Prostate gland (tissue), 2 donors: ENCODE measurements at regions not wholly inside any gene's neighbourhood (a gene's known extent, or its start where the extent isn't known, plus 50 kb on each side); places are given as distances from the start of the nearest gene placed in this dataset.

ENCODE experiments used
- DNase-seq: peaks from one replicate; pipeline ENCODE4 v3.0.0-alpha.2; 2019; ENCODE audit warnings: low spot score
- H3K27ac ChIP-seq, 2 donors: fragments of 200-600 bp; sonication (generic); 2 replicates each; pipeline ENCODE4 v1.5.1; 2017 to 2019
- H3K27me3 ChIP-seq: fragments of 200-600 bp; sonication (generic); replicated peaks from 2 replicates; pipeline ENCODE4 v1.5.1; 2019; ENCODE audit not compliant: insufficient read depth
- H3K36me3 ChIP-seq, 2 donors: fragments of 200-600 bp; sonication (generic); 1 replicate in 1 of 2; 2 replicates in 1 of 2; pipeline versions ENCODE4 v1.5.1 to v1.8.1; 2017 to 2019
- H3K4me1 ChIP-seq: fragments of 200-600 bp; sonication (generic); replicated peaks from 2 replicates; pipeline ENCODE4 v1.5.1; 2019
- H3K4me3 ChIP-seq, 2 donors: fragments of 200-600 bp; sonication (generic); 2 replicates each; pipeline ENCODE4 v1.5.1; 2017 to 2019
- H3K9me3 ChIP-seq: fragments of 200-600 bp; sonication (generic); 2 replicates; pipeline ENCODE4 v1.5.1; 2017
- POLR2A ChIP-seq: fragments of 450-650 bp; IDR thresholded peaks from one replicate; pipeline ENCODE4 v1.6.1; 2016; ENCODE audit warnings: antibody characterized with exemption, mild to moderate bottlenecking
- POLR2AphosphoS5 ChIP-seq: sonication (generic); formaldehyde crosslinking; IDR thresholded peaks from one replicate; pipeline ENCODE4 v1.6.1; 2017; ENCODE audit warnings: antibody characterized with exemption
- WGBS: methylation state at CpG from one replicate; pipeline ENCODE4 v1.1.5; 2018; 5-methylcytosine and 5-hydroxymethylcytosine counted together
- intact Hi-C: fragments of 100-400 bp; cut with DNase I; formaldehyde crosslinking; loops from one replicate; pipeline ENCODE4 v1.14.2; 2022
- TF ChIP-seq, protein P1 (sequence below), 4 experiments: fragments of 200-600 bp in 2 of 4; fragments of 450-650 bp in 2 of 4; sonication (generic) in 2 of 4; IDR thresholded peaks; 1 replicate in 3 of 4; 2 replicates in 1 of 4; pipeline ENCODE4 v1.5.1; 2016 to 2019; ENCODE audit warnings: antibody characterized with exemption in 4 of 4, mild to moderate bottlenecking in 2 of 4, moderate library complexity in 2 of 4

DNA sequence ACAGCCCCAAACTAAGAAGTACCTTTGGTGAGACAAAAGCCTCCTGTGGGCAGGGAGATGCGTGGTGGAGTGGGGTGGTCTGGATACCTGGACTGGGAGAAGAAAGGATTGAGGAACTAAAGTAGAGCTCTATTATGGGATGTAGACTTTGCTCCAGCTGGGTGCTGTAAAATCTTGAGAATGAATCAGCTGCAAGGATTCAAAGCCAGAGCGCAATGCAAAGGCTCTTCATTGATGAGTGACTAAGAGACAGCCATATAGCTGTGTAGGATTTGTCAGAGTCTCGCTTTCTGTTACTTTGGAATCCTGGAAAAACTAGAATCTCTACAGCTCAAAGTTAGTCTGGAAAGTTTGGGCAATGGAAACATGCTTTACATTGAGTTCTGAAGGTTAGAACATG is 159.9 kb downstream of the TAF11L14 start:
- intact Hi-C loops, result no loop called here
- Histone ChIP-seq H3K4me3 (no peak overlapping the region), H3K36me3 (no peaks in the 10 kb centered on the region), H3K4me1 (no peaks in the 10 kb centered on the region), H3K27ac (no peak overlapping the region), H3K9me3 (no peaks in the 10 kb centered on the region), H3K27me3 (no peaks in the 10 kb centered on the region)
- WGBS, result 94% methylated on average over 3 of the region's 3 CpGs
- DNase-seq, result no peak
- TF ChIP-seq, protein P1, sequence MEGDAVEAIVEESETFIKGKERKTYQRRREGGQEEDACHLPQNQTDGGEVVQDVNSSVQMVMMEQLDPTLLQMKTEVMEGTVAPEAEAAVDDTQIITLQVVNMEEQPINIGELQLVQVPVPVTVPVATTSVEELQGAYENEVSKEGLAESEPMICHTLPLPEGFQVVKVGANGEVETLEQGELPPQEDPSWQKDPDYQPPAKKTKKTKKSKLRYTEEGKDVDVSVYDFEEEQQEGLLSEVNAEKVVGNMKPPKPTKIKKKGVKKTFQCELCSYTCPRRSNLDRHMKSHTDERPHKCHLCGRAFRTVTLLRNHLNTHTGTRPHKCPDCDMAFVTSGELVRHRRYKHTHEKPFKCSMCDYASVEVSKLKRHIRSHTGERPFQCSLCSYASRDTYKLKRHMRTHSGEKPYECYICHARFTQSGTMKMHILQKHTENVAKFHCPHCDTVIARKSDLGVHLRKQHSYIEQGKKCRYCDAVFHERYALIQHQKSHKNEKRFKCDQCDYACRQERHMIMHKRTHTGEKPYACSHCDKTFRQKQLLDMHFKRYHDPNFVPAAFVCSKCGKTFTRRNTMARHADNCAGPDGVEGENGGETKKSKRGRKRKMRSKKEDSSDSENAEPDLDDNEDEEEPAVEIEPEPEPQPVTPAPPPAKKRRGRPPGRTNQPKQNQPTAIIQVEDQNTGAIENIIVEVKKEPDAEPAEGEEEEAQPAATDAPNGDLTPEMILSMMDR (IDR thresholded peaks at IDR 0.05), result no peak
- TF ChIP-seq POLR2A, result no peak
- TF ChIP-seq POLR2AphosphoS5, result no peak

DNA sequence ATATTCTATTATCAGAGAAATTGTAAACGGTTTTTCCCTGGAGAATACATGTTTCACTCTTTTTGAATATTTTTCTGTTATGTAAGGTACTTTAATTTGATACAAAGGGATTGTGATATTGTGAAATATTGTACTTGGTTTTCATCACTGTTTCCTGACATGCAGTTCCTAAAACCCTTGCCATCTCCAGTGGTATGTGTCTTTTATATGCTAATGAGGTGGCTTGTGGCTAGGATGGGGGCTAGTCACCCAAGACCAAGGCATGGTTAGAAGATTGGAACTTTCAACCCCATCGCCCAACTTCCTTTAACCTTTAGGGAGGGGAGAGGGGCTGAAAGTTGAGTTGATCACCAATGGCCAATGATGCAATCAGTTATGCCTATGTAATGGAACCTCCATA is 160.6 kb downstream of the TAF11L14 start:
- no peak overlapping the region for H3K27ac ChIP-seq
- H3K27me3 ChIP-seq, result no peaks in the 10 kb centered on the region
- no peaks in the 10 kb centered on the region for H3K4me1 ChIP-seq
- H3K36me3 ChIP-seq, result no peaks in the 10 kb centered on the region
- 73% methylated on average over 2 of the region's 2 CpGs for WGBS
- H3K4me3 ChIP-seq, result no peak overlapping the region
- no peaks in the 10 kb centered on the region for H3K9me3 ChIP-seq
- intact Hi-C loops, result no loop called here
- DNase-seq, result no peak
- no peak for TF ChIP-seq POLR2AphosphoS5
- TF ChIP-seq POLR2A, result no peak
- TF ChIP-seq, protein P1 (IDR thresholded peaks at IDR 0.05), result no peak

DNA sequence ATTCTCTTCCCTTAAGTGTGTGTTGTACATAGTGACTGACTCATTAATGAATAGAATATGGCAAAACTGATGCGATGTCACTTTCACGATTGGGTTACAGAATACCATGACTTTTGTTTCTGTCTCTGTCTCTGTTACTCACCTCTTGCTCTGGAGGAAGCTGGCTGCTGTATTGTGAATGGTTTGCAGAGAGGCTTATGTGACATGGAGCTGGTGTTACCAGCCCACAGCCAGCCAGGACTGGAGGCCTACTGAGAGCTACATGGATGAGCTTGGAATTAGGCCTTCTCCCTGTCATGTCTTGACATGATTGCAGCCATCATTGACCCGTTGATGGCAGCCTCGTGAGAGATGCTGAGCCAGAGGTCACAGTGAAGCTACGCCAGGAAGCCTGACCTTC is 161.9 kb downstream of the TAF11L14 start:
- Histone ChIP-seq H3K4me1 (no peaks in the 10 kb centered on the region), H3K27me3 (no peaks in the 10 kb centered on the region), H3K9me3 (no peaks in the 10 kb centered on the region), H3K36me3 (no peaks in the 10 kb centered on the region), H3K4me3 (no peak overlapping the region), H3K27ac (no peak overlapping the region)
- 64% methylated on average over 5 of the region's 5 CpGs for WGBS
- TF ChIP-seq, protein P1 (IDR thresholded peaks at IDR 0.05), result no peak
- TF ChIP-seq POLR2AphosphoS5, result no peak
- no peak for TF ChIP-seq POLR2A
- intact Hi-C loops, result no loop called here
- no peak for DNase-seq

DNA sequence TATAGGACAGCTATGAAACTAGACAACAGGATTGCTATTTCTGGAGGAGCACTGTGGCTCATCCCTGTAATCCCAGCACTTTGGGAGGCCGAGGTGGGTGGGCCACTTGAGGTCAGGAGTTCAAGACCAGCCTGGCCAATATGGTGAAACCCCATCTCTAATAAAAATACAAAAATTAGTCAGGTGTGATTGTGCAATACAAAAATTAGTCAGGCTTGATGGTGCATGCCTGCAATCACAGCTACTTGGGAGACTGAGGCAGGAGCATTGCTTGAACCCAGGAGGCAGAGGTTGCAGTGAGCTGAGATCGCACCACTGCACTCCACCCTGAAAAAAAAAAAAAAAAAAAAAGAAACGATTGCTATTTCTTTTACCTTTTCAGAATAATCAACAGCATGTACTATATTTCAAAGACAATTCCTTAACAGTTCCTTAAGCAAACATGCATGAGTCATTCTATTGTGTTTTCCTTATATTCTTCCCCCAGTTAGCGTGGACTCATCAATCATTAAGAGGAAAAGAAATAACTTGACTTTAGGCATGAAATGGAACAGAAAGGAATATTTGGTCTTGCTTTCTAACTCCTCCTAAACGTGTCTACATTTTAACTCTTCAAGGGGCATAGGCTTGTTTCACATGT is 162.6 kb downstream of the TAF11L14 start:
- Histone ChIP-seq H3K4me1 (no peaks in the 10 kb centered on the region), H3K27ac (no peak overlapping the region), H3K27me3 (no peaks in the 10 kb centered on the region), H3K4me3 (no peak overlapping the region), H3K9me3 (no peaks in the 10 kb centered on the region), H3K36me3 (no peaks in the 10 kb centered on the region)
- DNase-seq, result no peak
- TF ChIP-seq POLR2AphosphoS5 (no peak), POLR2A (no peak)
- TF ChIP-seq, protein P1 (IDR thresholded peaks at IDR 0.05), result no peak
- intact Hi-C loops, result no loop called here
- WGBS, result 37% methylated on average over 5 of the region's 5 CpGs

DNA sequence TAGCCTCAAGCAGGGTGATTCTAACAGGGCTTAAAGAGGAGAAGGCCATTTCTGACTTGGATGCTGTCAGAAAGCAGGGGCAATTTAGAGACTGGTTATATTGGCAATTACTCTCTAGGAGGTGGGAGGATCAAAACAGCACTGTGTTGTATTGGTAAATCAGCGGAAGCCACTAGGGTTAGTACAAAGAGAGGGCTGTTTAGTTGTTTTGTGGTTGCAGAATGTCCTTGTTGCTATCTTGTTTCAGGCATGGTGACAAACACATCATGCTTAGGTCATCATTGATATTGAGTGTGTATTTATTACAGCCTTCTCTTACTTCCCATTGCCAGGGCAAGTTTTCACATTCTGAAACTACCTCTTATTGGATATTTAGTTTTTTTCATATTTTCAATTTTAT is 165.3 kb downstream of the TAF11L14 start:
- Histone ChIP-seq H3K4me1 (no peaks in the 10 kb centered on the region), H3K4me3 (no peak overlapping the region), H3K36me3 (no peaks in the 10 kb centered on the region), H3K27me3 (no peaks in the 10 kb centered on the region), H3K9me3 (no peaks in the 10 kb centered on the region), H3K27ac (no peak overlapping the region)
- no peak for DNase-seq
- intact Hi-C loops, result no loop called here
- WGBS, result 100% methylated on average over 1 of the region's 1 CpG
- TF ChIP-seq POLR2A (no peak), POLR2AphosphoS5 (no peak)
- TF ChIP-seq, protein P1 (IDR thresholded peaks at IDR 0.05), result no peak
